ENCODE measurements at regions not wholly inside any gene's neighbourhood (a gene's known extent, or its start where the extent isn't known, plus 50 kb on each side); places are given as distances from the start of the nearest gene placed in this dataset.
A peak's percentile ranks its signal among the peaks of the same experiment; 100 is the strongest.

GRCh38 chr6:170152989-170153388, 137.9 kb downstream of the DLL1 start:
- no peaks in the 10 kb centered on the region for H3K9me3 ChIP-seq (replicated peaks in 1 of 2; ENCODE audit: control insufficient read depth in 2 of 2, insufficient read depth in 1 of 2, low read depth in 1 of 2, low read length in 2 of 2)
- peak overlapping the region; percentile 99 for H2AK5ac ChIP-seq (ENCODE audit: low read depth, low read length)
- no peaks in the 10 kb centered on the region for H3K79me1 ChIP-seq (ENCODE audit: low read depth, low read length)
- DNase-seq (ENCODE audit: low spot score): peak; percentile 62
- no peak overlapping the region for H3K4me3 ChIP-seq (ENCODE audit: low read length in 2 of 2)
- WGBS, 2 donors (ENCODE audit: extremely low coverage in 2 of 2, insufficient read length in 2 of 2, insufficient replicate concordance in 1 of 2): no CpG with 5 or more reads among the region's 13 CpGs
- H4K91ac ChIP-seq (ENCODE audit: low read depth, low read length, poor library complexity): no peak overlapping the region
- H2BK120ac ChIP-seq (ENCODE audit: low read depth, low read length): peak overlapping the region; percentile 99
- H3K4ac ChIP-seq (ENCODE audit: low read length): no peak overlapping the region
- peak overlapping the region; percentile 99 for H2BK15ac ChIP-seq (ENCODE audit: low read length)
- H4K8ac ChIP-seq (ENCODE audit: low read depth, low read length): peak overlapping the region; percentile 86
- H3K9ac ChIP-seq (ENCODE audit: low read depth, low read length, poor library complexity): no peak overlapping the region
- H3K27ac ChIP-seq (replicated peaks; ENCODE audit: low read length): peak overlapping the region; percentile 77
- H3K14ac ChIP-seq (ENCODE audit: low read length): no peak overlapping the region
- no peaks in the 10 kb centered on the region for H3K36me3 ChIP-seq (replicated peaks in 1 of 2; ENCODE audit: control insufficient read depth in 2 of 2, insufficient read depth in 2 of 2, low read length in 2 of 2)
- H3K23ac ChIP-seq (ENCODE audit: low read depth, low read length, poor library complexity): peak overlapping the region; percentile 0
- peak overlapping the region; percentile 89 for H2BK5ac ChIP-seq (ENCODE audit: low read length)
- peaks cover 0 to 11% (median 2%) of the 10 kb centered on the region in 3 experiments for H3K27me3 ChIP-seq (ENCODE audit: control insufficient read depth in 3 of 3, insufficient read depth in 3 of 3, low read depth in 1 of 3, low read length in 3 of 3)
- H3K4me1 ChIP-seq (ENCODE audit: control insufficient read depth in 2 of 2, insufficient read depth in 1 of 2, low read depth in 1 of 2, low read length in 2 of 2): peaks cover 16 to 37% of the 10 kb centered on the region in 2 donors
- H2BK12ac ChIP-seq (ENCODE audit: low read length): peak overlapping the region; percentile 25
- peak overlapping the region; percentile 92 for H3K18ac ChIP-seq (ENCODE audit: low read length)
- H2AFZ ChIP-seq (ENCODE audit: low read length): peak overlapping the region; percentile 75
- no peak overlapping the region for H3K4me2 ChIP-seq (ENCODE audit: insufficient read depth, low read length, poor library complexity, severe bottlenecking)

- Histone ChIP-seq H4K91ac (ENCODE audit: low read depth, low read length, poor library complexity) (no peak overlapping the region), H3K4me2 (ENCODE audit: insufficient read depth, low read length, poor library complexity, severe bottlenecking) (no peak overlapping the region), H3K4me1 (ENCODE audit: control insufficient read depth in 2 of 2, insufficient read depth in 1 of 2, low read depth in 1 of 2, low read length in 2 of 2) (peaks cover 16 to 42% of the 10 kb centered on the region in 2 donors), H3K9ac (ENCODE audit: low read depth, low read length, poor library complexity) (no peak overlapping the region), H3K14ac (ENCODE audit: low read length) (no peak overlapping the region), H2BK12ac (ENCODE audit: low read length) (peak overlapping the region; percentile 63), H3K18ac (ENCODE audit: low read length) (peak overlapping the region; percentile 92), H3K36me3 (replicated peaks in 1 of 2; ENCODE audit: control insufficient read depth in 2 of 2, insufficient read depth in 2 of 2, low read length in 2 of 2) (no peaks in the 10 kb centered on the region), H3K27me3 (ENCODE audit: control insufficient read depth in 3 of 3, insufficient read depth in 3 of 3, low read depth in 1 of 3, low read length in 3 of 3) (peaks cover 0 to 18% (median 2%) of the 10 kb centered on the region in 3 experiments), H2BK15ac (ENCODE audit: low read length) (peak overlapping the region; percentile 99), H2BK5ac (ENCODE audit: low read length) (peak overlapping the region; percentile 89), H2BK120ac (ENCODE audit: low read depth, low read length) (peak overlapping the region; percentile 99), H2AK5ac (ENCODE audit: low read depth, low read length) (peak overlapping the region; percentile 13), H3K4ac (ENCODE audit: low read length) (no peak overlapping the region), H3K27ac (replicated peaks; ENCODE audit: low read length) (peak overlapping the region; percentile 77), H3K23ac (ENCODE audit: low read depth, low read length, poor library complexity) (peak overlapping the region; percentile 0), H2AFZ (ENCODE audit: low read length) (peak overlapping the region; percentile 75), H3K9me3 (replicated peaks in 1 of 2; ENCODE audit: control insufficient read depth in 2 of 2, insufficient read depth in 1 of 2, low read depth in 1 of 2, low read length in 2 of 2) (no peaks in the 10 kb centered on the region), H3K79me1 (ENCODE audit: low read depth, low read length) (no peaks in the 10 kb centered on the region), H3K4me3 (ENCODE audit: low read length in 2 of 2) (no peak overlapping the region), H4K8ac (ENCODE audit: low read depth, low read length) (peak overlapping the region; percentile 86)
- peak; percentile 20 for DNase-seq (ENCODE audit: low spot score)
- whole genome bisulfite sequencing, 2 donors (ENCODE audit: extremely low coverage in 2 of 2, insufficient read length in 2 of 2, insufficient replicate concordance in 1 of 2): no CpG with 5 or more reads among the region's 35 CpGs
Measured at GRCh38 chr6:170152124-170152926, 138.6 kb downstream of the DLL1 start.

GRCh38 chr6:170151804-170152123, 139.1 kb downstream of the DLL1 start:
- no peak overlapping the region for H3K9ac ChIP-seq (ENCODE audit: low read depth, low read length, poor library complexity)
- H2BK12ac ChIP-seq (ENCODE audit: low read length): peak overlapping the region; percentile 63

GRCh38 chr6:170151321-170151771, 139.5 kb downstream of the DLL1 start:
- peaks cover 16 to 42% of the 10 kb centered on the region in 2 donors for H3K4me1 ChIP-seq (ENCODE audit: control insufficient read depth in 2 of 2, insufficient read depth in 1 of 2, low read depth in 1 of 2, low read length in 2 of 2)
- H3K18ac ChIP-seq (ENCODE audit: low read length): peak overlapping the region; percentile 86
- H4K8ac ChIP-seq (ENCODE audit: low read depth, low read length): no peak overlapping the region
- no peak overlapping the region for H2AK5ac ChIP-seq (ENCODE audit: low read depth, low read length)
- H2BK120ac ChIP-seq (ENCODE audit: low read depth, low read length): no peak overlapping the region
- no peaks in the 10 kb centered on the region for H3K9me3 ChIP-seq (replicated peaks in 1 of 2; ENCODE audit: control insufficient read depth in 2 of 2, insufficient read depth in 1 of 2, low read depth in 1 of 2, low read length in 2 of 2)
- peak overlapping the region; percentile 75 for H2AFZ ChIP-seq (ENCODE audit: low read length)
- WGBS, 2 donors (ENCODE audit: extremely low coverage in 2 of 2, insufficient read length in 2 of 2, insufficient replicate concordance in 1 of 2): no CpG with 5 or more reads among the region's 11 CpGs
- H3K4me3 ChIP-seq (ENCODE audit: low read length in 2 of 2): no peak overlapping the region
- no peak overlapping the region for H3K27ac ChIP-seq (replicated peaks; ENCODE audit: low read length)
- peak overlapping the region; percentile 50 for H2BK15ac ChIP-seq (ENCODE audit: low read length)
- no peak overlapping the region for H2BK12ac ChIP-seq (ENCODE audit: low read length)
- no peak overlapping the region for H3K4me2 ChIP-seq (ENCODE audit: insufficient read depth, low read length, poor library complexity, severe bottlenecking)
- H3K27me3 ChIP-seq (ENCODE audit: control insufficient read depth in 3 of 3, insufficient read depth in 3 of 3, low read depth in 1 of 3, low read length in 3 of 3): peaks cover 0 to 24% (median 2%) of the 10 kb centered on the region in 3 experiments
- no peak overlapping the region for H3K9ac ChIP-seq (ENCODE audit: low read depth, low read length, poor library complexity)
- no peaks in the 10 kb centered on the region for H3K79me1 ChIP-seq (ENCODE audit: low read depth, low read length)
- H3K36me3 ChIP-seq (replicated peaks in 1 of 2; ENCODE audit: control insufficient read depth in 2 of 2, insufficient read depth in 2 of 2, low read length in 2 of 2): no peaks in the 10 kb centered on the region
- no peak overlapping the region for H3K14ac ChIP-seq (ENCODE audit: low read length)
- H3K4ac ChIP-seq (ENCODE audit: low read length): no peak overlapping the region
- no peak for DNase-seq (ENCODE audit: low spot score)
- H3K23ac ChIP-seq (ENCODE audit: low read depth, low read length, poor library complexity): no peak overlapping the region
- no peak overlapping the region for H4K91ac ChIP-seq (ENCODE audit: low read depth, low read length, poor library complexity)
- no peak overlapping the region for H2BK5ac ChIP-seq (ENCODE audit: low read length)

More at GRCh38 chr6:170151804-170152123, 139.1 kb downstream of the DLL1 start:
- Histone ChIP-seq H3K36me3 (replicated peaks in 1 of 2; ENCODE audit: control insufficient read depth in 2 of 2, insufficient read depth in 2 of 2, low read length in 2 of 2) (no peaks in the 10 kb centered on the region), H3K4ac (ENCODE audit: low read length) (no peak overlapping the region), H3K4me3 (ENCODE audit: low read length in 2 of 2) (no peak overlapping the region), H3K14ac (ENCODE audit: low read length) (no peak overlapping the region), H2BK120ac (ENCODE audit: low read depth, low read length) (no peak overlapping the region), H2BK5ac (ENCODE audit: low read length) (no peak overlapping the region), H2AFZ (ENCODE audit: low read length) (peak overlapping the region; percentile 75), H4K91ac (ENCODE audit: low read depth, low read length, poor library complexity) (no peak overlapping the region), H3K4me2 (ENCODE audit: insufficient read depth, low read length, poor library complexity, severe bottlenecking) (no peak overlapping the region), H2AK5ac (ENCODE audit: low read depth, low read length) (peak overlapping the region; percentile 13), H4K8ac (ENCODE audit: low read depth, low read length) (no peak overlapping the region), H2BK15ac (ENCODE audit: low read length) (no peak overlapping the region), H3K18ac (ENCODE audit: low read length) (peak overlapping the region; percentile 71), H3K27ac (replicated peaks; ENCODE audit: low read length) (no peak overlapping the region), H3K23ac (ENCODE audit: low read depth, low read length, poor library complexity) (no peak overlapping the region), H3K27me3 (ENCODE audit: control insufficient read depth in 3 of 3, insufficient read depth in 3 of 3, low read depth in 1 of 3, low read length in 3 of 3) (peaks cover 0 to 23% (median 2%) of the 10 kb centered on the region in 3 experiments), H3K79me1 (ENCODE audit: low read depth, low read length) (no peaks in the 10 kb centered on the region), H3K4me1 (ENCODE audit: control insufficient read depth in 2 of 2, insufficient read depth in 1 of 2, low read depth in 1 of 2, low read length in 2 of 2) (peaks cover 16 to 42% of the 10 kb centered on the region in 2 donors), H3K9me3 (replicated peaks in 1 of 2; ENCODE audit: control insufficient read depth in 2 of 2, insufficient read depth in 1 of 2, low read depth in 1 of 2, low read length in 2 of 2) (no peaks in the 10 kb centered on the region)
- no CpG with 5 or more reads among the region's 12 CpGs for WGBS, 2 donors (ENCODE audit: extremely low coverage in 2 of 2, insufficient read length in 2 of 2, insufficient replicate concordance in 1 of 2)
- no peak for DNase-seq (ENCODE audit: low spot score)
